ENCODE measurements at regions not wholly inside any gene's neighbourhood (a gene's known extent, or its start where the extent isn't known, plus 50 kb on each side); places are given as distances from the start of the nearest gene placed in this dataset.
"Not testable (repeated sequence)": the region's sequence is repeated elsewhere in the genome, so short reads cannot be mapped to it uniquely, and the experiment has no call there.

- DNase-seq (ENCODE audit: low read depth) (peak; percentile 79), FAIRE-seq (no peak)
- TF ChIP-seq CTCF (IDR thresholded peaks at IDR 0.05; ENCODE audit: insufficient read depth, low read length, severe bottlenecking), result no peak
- Histone ChIP-seq H3K36me3 (ENCODE audit: control insufficient read depth, insufficient read depth, low read length) (no peaks in the 10 kb centered on the region), H3K27me3 (ENCODE audit: control insufficient read depth, insufficient read depth, low read length) (no peaks in the 10 kb centered on the region), H3K4me3 (ENCODE audit: low read depth, low read length) (no peak overlapping the region)
These were observed 60.6 kb upstream of the AKR1C1 start for GRCh38 chr10:4902571-4903011.

GRCh38 chr10:4903126-4903525 lies 60.1 kb upstream of the AKR1C1 start:
- H3K27me3 ChIP-seq (ENCODE audit: control insufficient read depth, insufficient read depth, low read length); H3K4me3 ChIP-seq (ENCODE audit: low read depth, low read length); FAIRE-seq; H3K36me3 ChIP-seq (ENCODE audit: control insufficient read depth, insufficient read depth, low read length); DNase-seq (ENCODE audit: low read depth): not testable (repeated sequence)

GRCh38 chr10:4903675-4904074 lies 59.5 kb upstream of the AKR1C1 start:
- DNase-seq (ENCODE audit: low read depth); H3K27me3 ChIP-seq (ENCODE audit: control insufficient read depth, insufficient read depth, low read length); FAIRE-seq: not testable (repeated sequence)

GRCh38 chr10:4909118-4909517 lies 54.1 kb upstream of the AKR1C1 start:
- H3K4me3 ChIP-seq (ENCODE audit: low read depth, low read length), result no peak overlapping the region
- DNase-seq (ENCODE audit: low read depth) (peak; percentile 61), FAIRE-seq (no peak)
- no peaks in the 10 kb centered on the region for H3K36me3 ChIP-seq (ENCODE audit: control insufficient read depth, insufficient read depth, low read length)
- peak; percentile 34 for TF ChIP-seq CTCF (IDR thresholded peaks at IDR 0.05; ENCODE audit: insufficient read depth, low read length, severe bottlenecking)
- no peaks in the 10 kb centered on the region for H3K27me3 ChIP-seq (ENCODE audit: control insufficient read depth, insufficient read depth, low read length)

More at GRCh38 chr10:4903675-4904074, 59.5 kb upstream of the AKR1C1 start:
- not testable (repeated sequence) for H3K36me3 ChIP-seq (ENCODE audit: control insufficient read depth, insufficient read depth, low read length); H3K4me3 ChIP-seq (ENCODE audit: low read depth, low read length)
